Ecto neural progenitor cell (in vitro differentiated cells): ENCODE measurements at regions not wholly inside any gene's neighbourhood (a gene's known extent, or its start where the extent isn't known, plus 50 kb on each side); places are given as distances from the start of the nearest gene placed in this dataset.
"Not testable (repeated sequence)": the region's sequence is repeated elsewhere in the genome, so short reads cannot be mapped to it uniquely, and the experiment has no call there.

Experiments
- DNase-seq: peaks from one replicate; pipeline ENCODE4 v3.0.0-alpha.2; 2018; ENCODE audit warnings: low spot score

- DNase-seq, result no peak
These were observed 113.6 kb upstream of the EMCN start for GRCh38 chr4:100631281-100631968.

GRCh38 chr4:100630341-100630740, 112.5 kb upstream of the EMCN start:
- no peak for DNase-seq

DNA sequence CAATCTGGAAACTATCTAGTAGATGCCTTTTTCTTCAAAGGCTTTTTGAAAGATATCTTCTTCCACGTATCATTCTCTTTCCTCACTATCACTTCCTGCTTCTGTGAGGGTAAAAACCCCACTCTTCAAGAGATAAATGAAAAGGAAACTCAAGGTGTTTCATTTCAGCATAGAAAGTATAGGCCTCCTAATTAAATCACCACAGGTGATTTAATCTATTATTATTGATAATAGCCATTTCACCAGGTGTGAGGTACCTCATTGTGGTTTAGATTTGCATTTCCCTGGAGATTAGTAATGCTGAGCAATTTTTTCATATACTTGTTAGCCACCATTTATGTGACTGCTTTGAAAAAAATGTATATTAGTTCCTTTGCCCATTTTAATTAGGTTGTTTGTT, 92.0 kb upstream of the EMCN start:
- no peak for DNase-seq

DNA sequence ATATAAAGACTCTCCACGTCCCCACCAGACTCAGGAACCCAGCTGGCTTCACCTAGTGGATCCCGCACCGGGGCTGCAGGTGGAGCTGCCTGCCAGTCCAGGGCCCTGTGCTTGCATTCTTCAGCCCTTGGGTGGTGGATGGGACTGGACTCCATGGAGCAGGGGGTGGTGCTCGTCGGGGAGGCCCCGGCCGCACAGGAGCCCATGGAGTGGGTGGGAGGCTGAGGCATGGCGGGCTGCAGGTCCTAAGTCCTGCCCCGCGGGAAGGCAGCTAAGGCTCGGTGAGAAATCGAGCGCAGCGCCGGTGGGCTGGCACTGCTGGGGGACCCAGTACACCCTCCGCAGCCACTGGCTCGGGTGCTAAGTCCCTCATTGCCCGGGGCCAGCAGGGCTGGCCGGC, 90.8 kb upstream of the EMCN start:
- DNase-seq, result not testable (repeated sequence)

GRCh38 chr4:100605144-100605543, 87.3 kb upstream of the EMCN start:
- no peak for DNase-seq

DNA sequence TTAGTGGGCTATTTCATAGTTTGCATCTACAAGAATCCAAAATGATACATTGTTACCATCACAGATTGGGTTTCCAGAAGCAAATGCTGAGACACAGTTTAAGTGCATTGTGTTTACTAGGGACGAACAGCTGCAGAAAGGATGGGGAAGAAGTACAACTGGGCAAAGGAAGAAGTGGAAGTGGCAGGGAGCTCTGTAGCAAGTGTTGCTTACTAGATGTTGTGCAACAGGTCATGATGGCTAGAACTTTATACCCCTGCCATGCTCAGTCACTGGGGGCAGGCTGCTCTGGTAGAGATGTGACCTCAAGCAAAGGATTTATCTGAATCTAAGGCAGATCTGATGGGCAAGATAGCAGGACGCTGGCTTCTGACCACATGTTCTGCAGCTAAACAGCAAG, 76.1 kb upstream of the EMCN start:
- DNase-seq, result no peak

- no peak for DNase-seq
These were observed 73.5 kb upstream of the EMCN start for GRCh38 chr4:100591161-100591876.

- DNase-seq, result no peak
These were observed 72.5 kb upstream of the EMCN start for GRCh38 chr4:100590325-100590724.

DNA sequence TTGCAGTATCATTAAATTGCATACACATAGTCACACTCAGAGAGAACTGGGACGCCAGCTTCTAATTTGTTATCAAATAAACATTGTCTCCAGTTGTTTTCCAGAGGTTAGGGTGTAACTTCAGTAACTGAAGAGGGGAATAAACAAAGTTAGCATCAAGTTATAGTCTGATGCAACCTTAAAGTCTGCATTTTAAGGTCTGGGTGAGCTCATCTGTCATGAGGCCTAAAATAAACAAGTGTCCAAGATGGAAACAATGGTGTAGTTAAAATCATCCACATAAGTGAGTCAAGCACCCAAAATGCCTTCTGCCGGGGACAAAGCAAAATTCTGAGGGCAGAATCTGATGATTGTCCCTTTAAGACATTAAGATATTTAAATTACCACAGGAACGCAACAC, 70.3 kb upstream of the EMCN start:
- no peak for DNase-seq

- no peak for DNase-seq
These were observed 64.3 kb upstream of the EMCN start for GRCh38 chr4:100582146-100582545.

GRCh38 chr4:100581337-100581736, 63.5 kb upstream of the EMCN start:
- no peak for DNase-seq

- DNase-seq, result no peak
These were observed 58.7 kb upstream of the EMCN start for GRCh38 chr4:100576570-100576969.

DNA sequence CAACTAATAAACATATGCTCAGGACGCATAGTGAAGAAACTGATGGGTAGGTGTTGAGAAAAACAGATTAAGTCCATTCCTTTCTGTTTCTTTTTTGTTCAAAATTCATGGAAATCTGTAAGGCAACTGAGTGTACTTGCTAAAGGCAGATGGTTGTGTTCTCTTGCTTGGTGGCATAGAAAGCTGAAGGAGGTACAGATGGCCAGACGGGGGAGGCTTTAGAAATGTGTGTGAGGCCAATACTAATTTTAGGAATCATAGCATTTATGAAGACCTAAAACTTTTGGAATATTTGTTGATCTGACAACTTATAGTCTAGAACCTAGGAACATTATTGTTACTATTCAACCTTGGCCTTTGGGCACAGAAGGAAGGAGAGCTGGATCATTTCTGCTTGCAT, 56.8 kb upstream of the EMCN start:
- DNase-seq, result no peak

- DNase-seq, result no peak
These were observed 51.4 kb upstream of the EMCN start for GRCh38 chr4:100569196-100569595.
